ENCODE measurements at regions not wholly inside any gene's neighbourhood (a gene's known extent, or its start where the extent isn't known, plus 50 kb on each side); places are given as distances from the start of the nearest gene placed in this dataset.
"Not testable (repeated sequence)": the region's sequence is repeated elsewhere in the genome, so short reads cannot be mapped to it uniquely, and the experiment has no call there.

- Histone ChIP-seq H3K36me3 (ENCODE audit: control insufficient read depth in 4 of 4, insufficient read depth in 4 of 4, low read length in 3 of 4) (no peaks in the 10 kb centered on the region), H3K27me3 (replicated peaks in 2 of 5; ENCODE audit: control insufficient read depth in 4 of 5, insufficient read depth in 5 of 5, low read length in 4 of 5) (no peaks in the 10 kb centered on the region), H3K27ac (ENCODE audit: insufficient read depth in 1 of 2, low read depth in 1 of 2, low read length in 2 of 2, poor library complexity in 1 of 2, severe bottlenecking in 2 of 2) (no peak overlapping the region), H3K4me3 (ENCODE audit: control insufficient read depth in 1 of 7, extremely low read depth in 1 of 7, insufficient read depth in 4 of 7, low read depth in 2 of 7, low read length in 6 of 7) (no peak overlapping the region), H3K4me1 (ENCODE audit: control extremely low read depth in 1 of 4, control insufficient read depth in 4 of 4, insufficient read depth in 4 of 4, low read length in 3 of 4) (no peaks in the 10 kb centered on the region), H3K9me3 (ENCODE audit: control extremely low read depth in 1 of 5, control insufficient read depth in 4 of 5, insufficient read depth in 2 of 5, low read depth in 1 of 5, low read length in 4 of 5) (peaks cover 0 to 2% (median 0%) of the 10 kb centered on the region in 5 experiments)
- DNase-seq: no peak
- WGBS (ENCODE audit: insufficient coverage): no CpG with 5 or more reads among the region's 1 CpG
- CTCF ChIA-PET: no interaction called here
- POLR2A ChIA-PET: no interaction called here
Measured at GRCh38 chr2:138255670-138256069, 245.9 kb upstream of the SPOPL start.

GRCh38 chr2:138267161-138267901 lies 234.2 kb upstream of the SPOPL start:
- CTCF ChIA-PET: no interaction called here
- H3K36me3 ChIP-seq (ENCODE audit: control insufficient read depth in 4 of 4, insufficient read depth in 4 of 4, low read length in 3 of 4): no peaks in the 10 kb centered on the region
- 95% methylated on average over 3 of the region's 4 CpGs for WGBS (ENCODE audit: insufficient coverage)
- peaks cover 0 to 8% (median 2%) of the 10 kb centered on the region in 5 experiments for H3K9me3 ChIP-seq (ENCODE audit: control extremely low read depth in 1 of 5, control insufficient read depth in 4 of 5, insufficient read depth in 2 of 5, low read depth in 1 of 5, low read length in 4 of 5)
- POLR2A ChIA-PET: no interaction called here
- H3K4me3 ChIP-seq (ENCODE audit: control insufficient read depth in 1 of 7, extremely low read depth in 1 of 7, insufficient read depth in 4 of 7, low read depth in 2 of 7, low read length in 6 of 7): no peak overlapping the region
- no peak for DNase-seq
- H3K4me1 ChIP-seq (ENCODE audit: control extremely low read depth in 1 of 4, control insufficient read depth in 4 of 4, insufficient read depth in 4 of 4, low read length in 3 of 4): peaks cover 0 to 7% (median 0%) of the 10 kb centered on the region in 4 experiments
- H3K27me3 ChIP-seq (replicated peaks in 2 of 5; ENCODE audit: control insufficient read depth in 4 of 5, insufficient read depth in 5 of 5, low read length in 4 of 5): no peaks in the 10 kb centered on the region
- no peak overlapping the region for H3K27ac ChIP-seq (ENCODE audit: insufficient read depth in 1 of 2, low read depth in 1 of 2, low read length in 2 of 2, poor library complexity in 1 of 2, severe bottlenecking in 2 of 2)

- DNase-seq: no peak
- ChIA-PET CTCF (no interaction called here), POLR2A (no interaction called here)
- H3K4me1 ChIP-seq (ENCODE audit: control extremely low read depth in 1 of 4, control insufficient read depth in 4 of 4, insufficient read depth in 4 of 4, low read length in 3 of 4): peaks cover 0 to 7% (median 2%) of the 10 kb centered on the region in 4 experiments
- H3K4me3 ChIP-seq (ENCODE audit: control insufficient read depth in 1 of 7, extremely low read depth in 1 of 7, insufficient read depth in 4 of 7, low read depth in 2 of 7, low read length in 6 of 7): no peak overlapping the region
- no peaks in the 10 kb centered on the region for H3K27me3 ChIP-seq (replicated peaks in 2 of 5; ENCODE audit: control insufficient read depth in 4 of 5, insufficient read depth in 5 of 5, low read length in 4 of 5)
- peaks cover 0 to 3% (median 2%) of the 10 kb centered on the region in 5 experiments for H3K9me3 ChIP-seq (ENCODE audit: control extremely low read depth in 1 of 5, control insufficient read depth in 4 of 5, insufficient read depth in 2 of 5, low read depth in 1 of 5, low read length in 4 of 5)
- H3K27ac ChIP-seq (ENCODE audit: insufficient read depth in 1 of 2, low read depth in 1 of 2, low read length in 2 of 2, poor library complexity in 1 of 2, severe bottlenecking in 2 of 2): no peak overlapping the region
- no peaks in the 10 kb centered on the region for H3K36me3 ChIP-seq (ENCODE audit: control insufficient read depth in 4 of 4, insufficient read depth in 4 of 4, low read length in 3 of 4)
Measured at GRCh38 chr2:138267902-138268254, 233.7 kb upstream of the SPOPL start.

- Histone ChIP-seq H3K4me3 (ENCODE audit: control insufficient read depth in 1 of 7, extremely low read depth in 1 of 7, insufficient read depth in 4 of 7, low read depth in 2 of 7, low read length in 6 of 7) (no peak overlapping the region), H3K36me3 (ENCODE audit: control insufficient read depth in 4 of 4, insufficient read depth in 4 of 4, low read length in 3 of 4) (no peaks in the 10 kb centered on the region), H3K4me1 (ENCODE audit: control extremely low read depth in 1 of 4, control insufficient read depth in 4 of 4, insufficient read depth in 4 of 4, low read length in 3 of 4) (peaks cover 0 to 7% (median 2%) of the 10 kb centered on the region in 4 experiments), H3K27ac (ENCODE audit: insufficient read depth in 1 of 2, low read depth in 1 of 2, low read length in 2 of 2, poor library complexity in 1 of 2, severe bottlenecking in 2 of 2) (no peak overlapping the region), H3K9me3 (ENCODE audit: control extremely low read depth in 1 of 5, control insufficient read depth in 4 of 5, insufficient read depth in 2 of 5, low read depth in 1 of 5, low read length in 4 of 5) (peaks cover 0 to 3% (median 0%) of the 10 kb centered on the region in 5 experiments), H3K27me3 (replicated peaks in 2 of 5; ENCODE audit: control insufficient read depth in 4 of 5, insufficient read depth in 5 of 5, low read length in 4 of 5) (no peaks in the 10 kb centered on the region)
- CTCF ChIA-PET: no interaction called here
- no peak for DNase-seq
- no CpG with 5 or more reads among the region's 1 CpG for WGBS (ENCODE audit: insufficient coverage)
- POLR2A ChIA-PET: no interaction called here
Measured at GRCh38 chr2:138269765-138270164, 231.8 kb upstream of the SPOPL start.

- CTCF ChIA-PET: no interaction called here
- no peak overlapping the region for H3K4me3 ChIP-seq (ENCODE audit: control insufficient read depth in 1 of 7, extremely low read depth in 1 of 7, insufficient read depth in 4 of 7, low read depth in 2 of 7, low read length in 6 of 7)
Measured at GRCh38 chr2:138271467-138271866, 230.1 kb upstream of the SPOPL start.

GRCh38 chr2:138272524-138273195 lies 228.9 kb upstream of the SPOPL start:
- ChIA-PET CTCF (no interaction called here), POLR2A (no interaction called here)
- Histone ChIP-seq H3K9me3 (ENCODE audit: control extremely low read depth in 1 of 5, control insufficient read depth in 4 of 5, insufficient read depth in 2 of 5, low read depth in 1 of 5, low read length in 4 of 5) (no peaks in the 10 kb centered on the region), H3K4me3 (ENCODE audit: control insufficient read depth in 1 of 7, extremely low read depth in 1 of 7, insufficient read depth in 4 of 7, low read depth in 2 of 7, low read length in 6 of 7) (no peak overlapping the region), H3K4me1 (ENCODE audit: control extremely low read depth in 1 of 4, control insufficient read depth in 4 of 4, insufficient read depth in 4 of 4, low read length in 3 of 4) (peaks cover 0 to 4% (median 0%) of the 10 kb centered on the region in 4 experiments), H3K27ac (ENCODE audit: insufficient read depth in 1 of 2, low read depth in 1 of 2, low read length in 2 of 2, poor library complexity in 1 of 2, severe bottlenecking in 2 of 2) (no peak overlapping the region), H3K27me3 (replicated peaks in 2 of 5; ENCODE audit: control insufficient read depth in 4 of 5, insufficient read depth in 5 of 5, low read length in 4 of 5) (no peaks in the 10 kb centered on the region), H3K36me3 (ENCODE audit: control insufficient read depth in 4 of 4, insufficient read depth in 4 of 4, low read length in 3 of 4) (no peaks in the 10 kb centered on the region)
- WGBS (ENCODE audit: insufficient coverage): 83% methylated on average over 1 of the region's 4 CpGs
- no peak for DNase-seq

More at GRCh38 chr2:138271467-138271866, 230.1 kb upstream of the SPOPL start:
- no peaks in the 10 kb centered on the region for H3K9me3 ChIP-seq (ENCODE audit: control extremely low read depth in 1 of 5, control insufficient read depth in 4 of 5, insufficient read depth in 2 of 5, low read depth in 1 of 5, low read length in 4 of 5)
- H3K27me3 ChIP-seq (replicated peaks in 2 of 5; ENCODE audit: control insufficient read depth in 4 of 5, insufficient read depth in 5 of 5, low read length in 4 of 5): no peaks in the 10 kb centered on the region
- WGBS (ENCODE audit: insufficient coverage): 86% methylated on average over 7 of the region's 7 CpGs
- peaks cover 0 to 7% (median 2%) of the 10 kb centered on the region in 4 experiments for H3K4me1 ChIP-seq (ENCODE audit: control extremely low read depth in 1 of 4, control insufficient read depth in 4 of 4, insufficient read depth in 4 of 4, low read length in 3 of 4)
- H3K36me3 ChIP-seq (ENCODE audit: control insufficient read depth in 4 of 4, insufficient read depth in 4 of 4, low read length in 3 of 4): no peaks in the 10 kb centered on the region
- H3K27ac ChIP-seq (ENCODE audit: insufficient read depth in 1 of 2, low read depth in 1 of 2, low read length in 2 of 2, poor library complexity in 1 of 2, severe bottlenecking in 2 of 2): no peak overlapping the region
- POLR2A ChIA-PET: no interaction called here
- no peak for DNase-seq

- CTCF ChIA-PET; H3K4me1 ChIP-seq (ENCODE audit: control extremely low read depth in 1 of 4, control insufficient read depth in 4 of 4, insufficient read depth in 4 of 4, low read length in 3 of 4); DNase-seq; POLR2A ChIA-PET; H3K36me3 ChIP-seq (ENCODE audit: control insufficient read depth in 4 of 4, insufficient read depth in 4 of 4, low read length in 3 of 4); H3K4me3 ChIP-seq (ENCODE audit: control insufficient read depth in 1 of 7, extremely low read depth in 1 of 7, insufficient read depth in 4 of 7, low read depth in 2 of 7, low read length in 6 of 7); H3K27ac ChIP-seq (ENCODE audit: insufficient read depth in 1 of 2, low read depth in 1 of 2, low read length in 2 of 2, poor library complexity in 1 of 2, severe bottlenecking in 2 of 2); H3K9me3 ChIP-seq (ENCODE audit: control extremely low read depth in 1 of 5, control insufficient read depth in 4 of 5, insufficient read depth in 2 of 5, low read depth in 1 of 5, low read length in 4 of 5); H3K27me3 ChIP-seq (replicated peaks in 2 of 5; ENCODE audit: control insufficient read depth in 4 of 5, insufficient read depth in 5 of 5, low read length in 4 of 5): not testable (repeated sequence)
- 99% methylated on average over 12 of the region's 12 CpGs for WGBS (ENCODE audit: insufficient coverage)
Measured at GRCh38 chr2:138273280-138273679, 228.3 kb upstream of the SPOPL start.
